GM12878 (cell line): ENCODE measurements at regions not wholly inside any gene's neighbourhood (a gene's known extent, or its start where the extent isn't known, plus 50 kb on each side); places are given as distances from the start of the nearest gene placed in this dataset.

Source experiments
- ATAC-seq: fragments of 200-7000 bp; cut with Tn5 transposase; 3 replicates; pipeline ENCODE4 v1.9.1; 2020; ENCODE audit warnings: mild to moderate bottlenecking, moderate library complexity
- BruUV-seq: library from RNA; stranded (reverse); fragments of 400-500 nt; replicated peaks from 2 replicates; lab custom pipeline; 2021; lab: Mats Ljungman, UMichigan
- CTCF ChIA-PET: fragments of 300-600 bp; sonication (Branson Sonifier 250); formaldehyde crosslinking; extraction: SDS; loops from one replicate; lab custom pipeline; 2021; ENCODE audit warnings: inconsistent platforms; lab: Yijun Ruan, JAX
- POLR2A ChIA-PET: fragments of 350-600 bp; formaldehyde crosslinking; extraction: SDS; loops from one replicate; lab custom pipeline; 2021; ENCODE audit warnings: inconsistent platforms; lab: Charles Lee
- RAD21 ChIA-PET: fragments of 300-600 bp; sonication (Branson Sonifier 250); formaldehyde crosslinking; loops from one replicate; lab custom pipeline; 2023; ENCODE audit warnings: antibody characterized with exemption; ENCODE audit not compliant: unreplicated experiment; lab: Charles Lee
- SMC1A ChIA-PET: fragments of 300-600 bp; sonication (Branson Sonifier 250); formaldehyde crosslinking; loops from one replicate; lab custom pipeline; 2023; ENCODE audit not compliant: unreplicated experiment, uncharacterized antibody; lab: Charles Lee
- DNase-seq: peaks from one replicate; pipeline ENCODE4 v3.0.0-alpha.2; 2011; ENCODE audit warnings: low read depth, low spot score
- FAIRE-seq: peaks from 3 replicates; lab custom pipeline; 2011; peaks lifted over from hg19 to GRCh38; lab: Jason Lieb, UNC
- H2AFZ ChIP-seq: 2 replicates; pipeline ENCODE4 v1.6.0; 2011; ENCODE audit warnings: low read depth, low read length, control low read depth; ENCODE audit not compliant: control insufficient read depth
- H3K27ac ChIP-seq: 2 replicates; pipeline ENCODE4 v1.5.1; 2011; ENCODE audit warnings: control low read depth; ENCODE audit not compliant: control insufficient read depth, insufficient read depth
- H3K27me3 ChIP-seq, 2 experiments: replicated peaks in 1 of 2; 2 replicates each; pipeline versions ENCODE4 v1.6.0 to v1.6.1; 2011; ENCODE audit warnings: low read length in 1 of 2; ENCODE audit not compliant: control insufficient read depth in 2 of 2, insufficient read depth in 2 of 2
- H3K36me3 ChIP-seq, 2 experiments: 2 replicates each; pipeline ENCODE4 v1.5.1; 2011; ENCODE audit warnings: low read length in 1 of 2; ENCODE audit not compliant: control insufficient read depth in 2 of 2, insufficient read depth in 2 of 2
- H3K4me1 ChIP-seq: 2 replicates; pipeline ENCODE4 v1.6.1; 2011; ENCODE audit warnings: mild to moderate bottlenecking, low read length, moderate library complexity, mixed read lengths; ENCODE audit not compliant: control insufficient read depth, insufficient read depth
- H3K4me2 ChIP-seq: 2 replicates; pipeline ENCODE4 v1.6.0; 2011; ENCODE audit warnings: control low read depth; ENCODE audit not compliant: control insufficient read depth, insufficient read depth
- H3K4me3 ChIP-seq: fragments of 200-600 bp; sonication (generic); 2 replicates; pipeline ENCODE4 v1.5.1; 2016
- H3K79me2 ChIP-seq: 2 replicates; pipeline ENCODE4 v1.6.0; 2011; ENCODE audit warnings: low read length; ENCODE audit not compliant: control insufficient read depth, insufficient read depth
- H3K9ac ChIP-seq: 2 replicates; pipeline ENCODE4 v1.8.0; 2011; ENCODE audit warnings: low read length, control low read depth, mixed read lengths; ENCODE audit not compliant: control insufficient read depth, insufficient read depth
- H3K9me3 ChIP-seq: replicated peaks from 3 replicates; pipeline ENCODE4 v1.5.1; 2011; ENCODE audit warnings: mild to moderate bottlenecking, low read length; ENCODE audit not compliant: control insufficient read depth, insufficient read depth
- H4K20me1 ChIP-seq: 2 replicates; pipeline ENCODE4 v1.6.0; 2011; ENCODE audit not compliant: control insufficient read depth, insufficient read depth
- BACH1 ChIP-seq: fragments of 450-650 bp; IDR thresholded peaks from 2 replicates; pipeline ENCODE4 v1.6.1; 2017; ENCODE audit warnings: mild to moderate bottlenecking, borderline replicate concordance
- BRCA1 ChIP-seq: IDR thresholded peaks from 2 replicates; pipeline ENCODE4 v1.6.1; 2011; ENCODE audit warnings: low read depth, low read length, improper control_type of control experiment
- HCFC1 ChIP-seq: fragments of 150-350 bp; IDR thresholded peaks from 2 replicates; pipeline ENCODE4 v1.6.1; 2014; ENCODE audit warnings: low read length
- MEF2A ChIP-seq: IDR thresholded peaks from 2 replicates; pipeline ENCODE4 v1.6.1; 2011; ENCODE audit warnings: low read depth, mild to moderate bottlenecking, low read length, moderate library complexity; ENCODE audit not compliant: insufficient read depth
- MTA2 ChIP-seq: fragments of 450-650 bp; IDR thresholded peaks from 2 replicates; pipeline ENCODE4 v1.6.1; 2016; ENCODE audit warnings: low read depth, mild to moderate bottlenecking, moderate library complexity
- MTA3 ChIP-seq: IDR thresholded peaks from 2 replicates; pipeline ENCODE4 v1.6.1; 2012; ENCODE audit warnings: low read length, inconsistent platforms, borderline replicate concordance
- PAX8 ChIP-seq: fragments of 450-650 bp; IDR thresholded peaks from 2 replicates; pipeline ENCODE4 v1.6.1; 2017; ENCODE audit warnings: mild to moderate bottlenecking, moderate library complexity
- RFX5 ChIP-seq: IDR thresholded peaks from 2 replicates; pipeline ENCODE4 v1.6.1; 2011; ENCODE audit warnings: low read depth, low read length, improper control_type of control experiment
- RUNX3 ChIP-seq: IDR thresholded peaks from 2 replicates; pipeline ENCODE4 v1.6.1; 2012; ENCODE audit warnings: low read length, inconsistent platforms
- YBX1 ChIP-seq: fragments of 450-650 bp; IDR thresholded peaks from 2 replicates; pipeline ENCODE4 v1.6.1; 2016; ENCODE audit warnings: antibody characterized with exemption
- ZBED1 ChIP-seq: IDR thresholded peaks from 2 replicates; pipeline ENCODE4 v1.6.1; 2016; ENCODE audit warnings: borderline replicate concordance
- WGBS: methylation state at CpG from one replicate; pipeline ENCODE4 v1.1.6; 2016; ENCODE audit warnings: low lambda C conversion rate; ENCODE audit not compliant: insufficient replicate concordance, insufficient coverage; ENCODE audit errors: missing lambda C conversion rate; 5-methylcytosine and 5-hydroxymethylcytosine counted together
- in situ Hi-C: fragments of 300-500 bp; cut with MboI; formaldehyde crosslinking; loops from 9 replicates; pipeline ENCODE4 v1.14.3; 2018; ENCODE audit warnings: mixed read lengths
- intact Hi-C: fragments of 100-400 bp; cut with micrococcal nuclease; formaldehyde crosslinking; loops from one replicate; pipeline ENCODE4 v1.14.2; 2022; ENCODE audit not compliant: unreplicated experiment
- TF ChIP-seq, protein P1 (sequence below): IDR thresholded peaks from 2 replicates; pipeline ENCODE4 v1.6.1; 2011; ENCODE audit warnings: low read depth, mild to moderate bottlenecking, low read length, moderate library complexity, borderline replicate concordance; ENCODE audit errors: extremely low read depth

DNA sequence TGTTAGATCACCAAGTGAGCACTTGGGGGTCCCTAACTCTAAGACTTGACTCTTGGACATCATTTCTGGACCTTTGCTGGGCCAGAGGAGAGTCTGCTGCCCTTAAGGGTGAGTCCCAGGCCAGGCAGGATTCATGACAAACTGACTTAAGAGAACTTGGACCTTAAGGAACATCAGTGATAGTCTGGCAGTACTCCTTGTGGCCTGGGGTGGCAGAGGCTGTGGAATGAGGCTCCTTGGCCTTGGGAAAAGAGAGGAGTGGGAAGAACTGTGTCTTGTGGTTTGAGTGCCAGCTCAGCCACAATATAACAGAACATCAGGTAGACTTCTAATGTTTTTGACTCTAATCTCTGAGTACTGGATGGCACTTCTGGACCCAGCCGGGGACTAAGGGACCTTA is 478.7 kb downstream of the MEI4 start:
- no peak overlapping the region for H3K27ac ChIP-seq
- no peaks in the 10 kb centered on the region for H3K79me2 ChIP-seq
- in situ Hi-C loops (no loop called here), intact Hi-C loops (no loop called here)
- H3K36me3 ChIP-seq, result no peaks in the 10 kb centered on the region
- no peak for ATAC-seq
- CTCF ChIA-PET, result no interaction called here
- no peak overlapping the region for H3K4me3 ChIP-seq
- no peaks in the 10 kb centered on the region for H3K4me1 ChIP-seq
- no TSS peak for BruUV-seq
- POLR2A ChIA-PET, result no interaction called here
- RAD21 ChIA-PET, result no interaction called here
- no peak for DNase-seq
- no peaks in the 10 kb centered on the region for H4K20me1 ChIP-seq
- no peak for FAIRE-seq
- SMC1A ChIA-PET, result no interaction called here
- H3K9ac ChIP-seq, result no peak overlapping the region
- no peaks in the 10 kb centered on the region for H3K27me3 ChIP-seq
- WGBS, result 0% methylated on average over 1 of the region's 1 CpG
- no peaks in the 10 kb centered on the region for H3K9me3 ChIP-seq
- H3K4me2 ChIP-seq, result no peak overlapping the region
- H2AFZ ChIP-seq, result no peak overlapping the region
- no peak for TF ChIP-seq YBX1
- TF ChIP-seq ZBED1, result no peak
- no peak for TF ChIP-seq PAX8
- TF ChIP-seq HCFC1, result no peak
- TF ChIP-seq, protein P1, sequence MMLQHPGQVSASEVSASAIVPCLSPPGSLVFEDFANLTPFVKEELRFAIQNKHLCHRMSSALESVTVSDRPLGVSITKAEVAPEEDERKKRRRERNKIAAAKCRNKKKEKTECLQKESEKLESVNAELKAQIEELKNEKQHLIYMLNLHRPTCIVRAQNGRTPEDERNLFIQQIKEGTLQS, result no peak
- TF ChIP-seq BACH1, result no peak
- TF ChIP-seq BRCA1, result no peak
- no peak for TF ChIP-seq RFX5
- TF ChIP-seq MEF2A, result no peak
- TF ChIP-seq MTA3, result no peak
- TF ChIP-seq RUNX3, result no peak
- TF ChIP-seq MTA2, result no peak
